Gastroesophageal sphincter (tissue), 3 donors: ENCODE measurements at regions not wholly inside any gene's neighbourhood (a gene's known extent, or its start where the extent isn't known, plus 50 kb on each side); places are given as distances from the start of the nearest gene placed in this dataset.

Experiments used
- POLR2A ChIP-seq, 2 donors: fragments of 450-650 bp; IDR thresholded peaks; one replicate each; pipeline ENCODE4 v1.6.1; 2017; ENCODE audit warnings: antibody characterized with exemption in 2 of 2, mild to moderate bottlenecking in 2 of 2, moderate library complexity in 1 of 2
- TF ChIP-seq, protein P1 (sequence below), 4 experiments: fragments of 200-600 bp in 2 of 4; fragments of 450-650 bp in 2 of 4; sonication (generic) in 1 of 4; IDR thresholded peaks; one replicate each; pipeline ENCODE4 v1.5.1; 2017 to 2019; ENCODE audit warnings: antibody characterized with exemption in 4 of 4, mild to moderate bottlenecking in 2 of 4, moderate library complexity in 2 of 4

DNA sequence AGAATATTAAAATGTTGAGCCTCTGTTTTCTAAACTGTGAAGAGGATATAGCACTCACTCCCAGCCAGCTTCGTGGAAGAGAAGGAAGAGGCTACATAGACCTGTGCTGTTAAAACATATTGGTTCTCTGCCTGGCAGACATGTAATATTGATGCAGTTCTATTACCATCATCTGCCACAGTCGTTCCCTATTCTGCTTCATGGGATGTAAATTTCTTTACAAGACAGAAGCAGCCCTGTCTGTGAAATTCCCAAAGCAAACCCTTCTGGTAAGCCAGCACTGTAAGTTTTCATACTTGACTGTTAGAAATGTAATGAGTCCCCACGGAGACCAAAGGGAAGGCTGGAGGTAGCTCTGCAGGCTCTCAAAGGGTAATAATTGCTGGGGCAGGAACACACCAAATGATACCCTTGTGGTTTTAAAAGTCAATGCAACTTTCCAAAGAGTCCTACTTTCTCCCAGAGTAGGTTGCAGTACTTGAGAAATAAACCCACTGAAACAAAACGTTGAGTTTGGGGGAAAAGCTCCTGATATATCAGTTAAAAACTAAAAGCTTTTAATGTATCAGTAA, 129.9 kb upstream of the HES1 start:
- TF ChIP-seq, protein P1, sequence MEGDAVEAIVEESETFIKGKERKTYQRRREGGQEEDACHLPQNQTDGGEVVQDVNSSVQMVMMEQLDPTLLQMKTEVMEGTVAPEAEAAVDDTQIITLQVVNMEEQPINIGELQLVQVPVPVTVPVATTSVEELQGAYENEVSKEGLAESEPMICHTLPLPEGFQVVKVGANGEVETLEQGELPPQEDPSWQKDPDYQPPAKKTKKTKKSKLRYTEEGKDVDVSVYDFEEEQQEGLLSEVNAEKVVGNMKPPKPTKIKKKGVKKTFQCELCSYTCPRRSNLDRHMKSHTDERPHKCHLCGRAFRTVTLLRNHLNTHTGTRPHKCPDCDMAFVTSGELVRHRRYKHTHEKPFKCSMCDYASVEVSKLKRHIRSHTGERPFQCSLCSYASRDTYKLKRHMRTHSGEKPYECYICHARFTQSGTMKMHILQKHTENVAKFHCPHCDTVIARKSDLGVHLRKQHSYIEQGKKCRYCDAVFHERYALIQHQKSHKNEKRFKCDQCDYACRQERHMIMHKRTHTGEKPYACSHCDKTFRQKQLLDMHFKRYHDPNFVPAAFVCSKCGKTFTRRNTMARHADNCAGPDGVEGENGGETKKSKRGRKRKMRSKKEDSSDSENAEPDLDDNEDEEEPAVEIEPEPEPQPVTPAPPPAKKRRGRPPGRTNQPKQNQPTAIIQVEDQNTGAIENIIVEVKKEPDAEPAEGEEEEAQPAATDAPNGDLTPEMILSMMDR (IDR thresholded peaks at IDR 0.05) = no peak
- TF ChIP-seq POLR2A (IDR thresholded peaks at IDR 0.05) = no peak
